NCI-H2081 (cell line): ENCODE measurements at regions not wholly inside any gene's neighbourhood (a gene's known extent, or its start where the extent isn't known, plus 50 kb on each side); places are given as distances from the start of the nearest gene placed in this dataset.
"Not testable (repeated sequence)": the region's sequence is repeated elsewhere in the genome, so short reads cannot be mapped to it uniquely, and the experiment has no call there.

ENCODE experiments used
- DNase-seq, 2 experiments: peaks; one replicate each; lab custom pipeline; 2025; lab: John Stamatoyannopoulos, UW

DNA sequence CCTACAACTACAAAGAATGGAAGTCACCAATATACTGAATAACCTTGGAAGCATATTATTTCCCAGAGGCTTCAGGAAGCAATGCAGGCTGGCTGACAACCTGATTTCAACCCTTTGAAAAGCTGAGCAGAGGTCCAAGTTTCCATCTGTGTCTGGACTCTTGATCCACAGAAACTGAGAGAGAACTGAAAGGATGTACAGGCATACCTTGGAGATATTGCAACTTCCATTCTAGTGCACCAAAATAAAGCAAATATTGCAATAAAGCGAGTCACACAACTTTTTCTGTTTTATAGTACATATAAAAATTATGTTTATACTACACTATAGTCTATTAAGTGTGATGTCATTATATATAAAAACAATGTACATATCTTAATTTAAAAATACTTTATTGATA, 85.3 kb downstream of the TYW3 start:
- no peak for DNase-seq

DNA sequence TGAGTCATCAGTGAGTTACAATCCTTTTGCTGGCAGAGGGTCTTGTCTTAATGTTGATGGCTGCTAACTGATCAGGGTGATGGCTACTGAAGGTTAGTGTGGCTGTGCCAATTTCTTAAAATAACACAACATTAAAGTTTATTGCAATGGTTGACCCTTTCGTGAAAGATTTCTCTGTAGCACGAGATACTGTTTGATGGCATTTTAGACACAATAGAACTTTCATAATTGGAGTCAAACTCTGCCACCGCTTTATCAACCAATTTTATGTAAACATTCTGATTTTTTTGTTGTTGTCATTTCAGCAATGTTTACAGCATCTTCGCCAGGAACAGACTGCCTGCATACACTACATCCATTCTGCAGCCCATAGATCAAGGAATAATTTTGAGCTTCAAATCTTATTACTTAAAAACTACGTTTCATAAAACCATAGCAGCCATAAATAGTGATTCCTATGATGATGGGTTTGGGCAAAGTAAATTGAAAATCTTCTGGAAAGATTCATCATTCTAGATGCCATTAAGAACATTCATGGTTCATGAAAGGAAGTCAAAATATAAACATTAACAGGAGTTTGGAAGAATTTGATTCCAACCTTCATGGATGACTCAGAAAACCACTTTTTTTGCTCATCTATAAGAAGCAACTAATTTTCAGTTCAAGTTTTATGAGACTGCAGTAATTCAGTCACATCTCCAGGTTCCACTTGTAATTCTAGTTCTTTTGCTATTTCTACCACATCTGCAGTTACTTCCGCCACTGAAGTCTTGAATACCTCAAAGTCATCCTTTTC, 85.9 kb downstream of the TYW3 start:
- no peak for DNase-seq

DNA sequence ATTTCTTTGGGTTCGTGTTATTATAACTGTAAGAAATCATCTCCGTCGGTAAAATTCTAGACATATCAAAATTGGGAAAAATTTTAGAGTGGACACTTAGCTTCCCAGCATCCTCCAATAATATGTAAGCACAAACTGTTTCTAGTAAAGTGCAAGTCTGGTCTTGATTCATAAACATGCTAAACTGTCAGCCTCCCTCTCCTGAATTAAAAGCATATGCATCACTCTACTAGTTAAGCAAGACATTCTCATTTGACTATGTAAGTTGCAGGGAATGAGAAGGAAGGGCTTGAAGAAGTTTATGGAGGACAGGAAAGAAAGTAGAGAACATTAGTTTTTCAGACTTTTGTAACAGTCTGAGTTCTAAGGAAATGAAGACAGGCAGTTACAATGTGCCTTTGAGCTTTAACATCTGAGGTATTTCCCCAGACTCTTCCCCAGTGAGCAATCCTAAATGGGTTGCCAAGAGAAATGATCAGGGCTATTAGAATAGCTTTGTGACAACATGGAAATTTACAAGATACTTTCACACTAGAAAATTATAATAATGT, 90.0 kb downstream of the TYW3 start:
- DNase-seq = no peak

DNA sequence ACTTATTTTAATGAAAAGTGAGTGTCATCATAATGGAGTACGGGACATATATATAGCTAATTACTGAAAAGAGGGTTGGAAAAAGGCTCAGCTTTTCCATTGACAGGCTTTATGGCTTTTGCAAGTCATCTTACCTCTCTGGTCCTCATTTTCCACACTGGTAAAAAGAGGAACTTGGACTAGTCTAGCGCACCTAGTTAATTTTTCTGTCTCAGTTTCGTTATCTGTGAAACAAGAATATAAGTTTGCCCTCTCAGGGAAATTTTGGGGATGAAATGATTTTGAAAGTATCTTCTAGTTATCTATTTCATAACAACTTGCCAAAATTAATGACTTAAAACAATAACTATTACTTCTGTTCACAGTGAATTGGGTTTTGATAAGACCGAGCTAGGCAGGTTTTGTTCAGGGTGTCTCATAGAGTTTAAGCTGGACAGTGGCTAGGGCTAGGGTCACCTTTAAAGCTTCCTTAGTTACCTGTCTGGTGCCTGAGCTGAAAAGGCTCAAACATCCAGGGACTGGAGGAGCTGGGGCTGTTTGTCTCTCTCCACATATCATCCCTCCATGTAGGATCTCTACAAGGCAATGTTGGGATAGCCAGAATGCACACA, 91.7 kb downstream of the TYW3 start:
- DNase-seq = no peak

DNA sequence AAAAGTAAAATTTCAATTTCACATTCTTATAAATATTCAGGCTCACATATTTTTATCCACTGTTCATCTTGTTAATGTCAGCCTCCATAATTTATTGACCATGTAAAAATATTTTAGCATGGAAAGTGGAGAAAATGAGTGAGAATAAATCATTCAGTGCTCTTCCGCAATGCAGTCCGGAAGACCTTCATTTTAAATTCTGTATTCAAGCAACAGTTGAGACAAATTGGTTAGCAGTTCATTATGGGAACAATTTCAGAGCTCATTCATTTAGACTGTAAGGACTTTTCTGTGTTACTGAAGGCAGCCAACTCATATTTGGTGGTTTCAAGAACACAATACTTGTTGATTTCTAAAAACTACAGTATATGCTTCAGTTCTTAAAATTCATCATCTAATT, 97.8 kb downstream of the TYW3 start:
- DNase-seq = no peak

DNA sequence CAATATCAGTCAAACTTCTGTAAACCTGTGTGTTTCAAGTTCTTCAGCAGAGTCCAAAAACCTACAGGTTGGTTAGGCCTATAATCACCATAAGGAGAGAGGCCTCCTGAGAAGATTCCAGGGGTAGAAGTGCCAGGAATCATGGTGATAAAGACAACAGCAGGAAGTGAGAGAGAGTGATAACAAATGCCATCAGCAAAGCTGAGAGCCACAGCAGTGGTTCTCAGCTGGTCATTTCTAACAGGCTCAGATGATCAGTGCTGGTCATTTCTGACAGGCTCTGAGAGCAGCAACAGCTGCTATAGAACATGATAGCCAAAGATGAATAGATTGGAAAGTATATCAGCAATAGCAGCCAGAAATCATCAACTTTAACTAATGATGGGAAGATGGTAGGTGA, 101.3 kb downstream of the TYW3 start:
- DNase-seq = no peak

DNA sequence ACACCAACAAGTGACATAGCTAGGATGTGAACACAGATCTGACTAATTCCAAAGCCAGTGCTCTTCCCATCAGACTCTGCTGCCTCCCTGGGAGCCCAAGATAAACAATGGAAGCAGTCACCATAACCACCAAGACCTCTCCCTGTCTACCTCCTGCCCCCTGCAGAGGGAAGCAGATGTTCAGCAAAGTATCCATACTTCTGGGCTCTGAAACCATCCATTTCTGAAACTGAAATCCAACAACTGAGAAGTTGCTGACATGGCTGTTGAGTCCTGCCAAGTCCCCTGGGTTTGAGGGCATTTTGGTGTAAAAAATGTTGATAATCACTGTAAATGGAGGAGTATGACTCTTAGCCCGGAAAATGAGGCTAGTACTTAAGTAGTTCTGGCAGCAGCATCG, 102.1 kb downstream of the TYW3 start:
- no peak for DNase-seq

DNA sequence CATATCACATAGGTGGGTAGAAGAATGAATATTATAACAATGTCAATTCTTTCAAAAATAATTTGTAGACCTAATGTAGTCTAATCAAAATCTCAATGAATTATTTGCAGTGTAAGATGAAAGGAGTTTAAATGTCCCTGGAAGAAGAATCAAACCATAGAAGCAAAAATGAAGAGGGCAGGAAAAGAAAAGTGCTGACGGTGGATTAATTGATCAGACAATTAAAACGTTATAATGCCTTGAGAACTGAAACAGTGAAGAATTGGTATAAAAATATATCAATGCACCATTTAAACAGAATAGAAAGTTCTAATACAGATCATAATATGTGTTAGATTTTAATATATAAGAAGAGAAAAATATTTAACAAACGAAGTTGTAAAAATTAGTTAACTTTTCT, 109.8 kb downstream of the TYW3 start:
- no peak for DNase-seq

DNA sequence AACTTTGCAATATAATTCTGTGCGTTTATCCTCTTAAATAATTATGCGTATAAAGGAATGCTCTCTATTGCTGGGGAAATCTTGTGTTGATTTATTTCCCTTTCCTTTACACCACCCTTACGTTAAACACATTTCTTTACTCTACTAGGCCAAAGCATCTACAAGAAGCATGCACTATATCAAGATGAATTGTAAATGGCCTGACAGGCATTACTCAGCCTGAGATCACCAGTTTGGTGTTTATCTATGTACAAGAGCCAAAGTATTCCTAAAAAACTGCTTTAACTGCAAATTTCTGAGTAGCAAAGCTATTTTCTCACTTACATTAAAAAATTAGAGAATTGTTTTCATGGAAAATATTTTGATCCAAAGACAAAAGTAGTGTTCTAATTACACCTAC, 114.8 kb downstream of the TYW3 start:
- no peak for DNase-seq

DNA sequence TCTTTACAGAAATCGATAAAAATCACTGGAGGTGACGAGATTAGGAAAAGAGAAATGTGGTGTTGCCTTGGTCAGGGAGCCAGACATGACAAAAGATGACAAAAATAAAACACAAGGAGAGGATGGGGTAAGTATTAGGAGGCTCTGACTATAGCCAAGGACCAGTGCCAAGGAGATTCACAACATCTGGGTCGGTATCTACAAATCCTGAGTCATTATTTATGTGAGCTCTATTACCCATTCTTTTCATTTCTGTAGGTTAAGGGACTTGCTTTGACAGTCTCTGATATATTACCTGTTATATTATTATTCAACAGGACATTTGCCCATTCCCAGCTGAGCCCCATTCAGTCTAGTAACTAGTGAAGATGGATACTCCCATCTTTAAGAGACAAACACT, 120.8 kb downstream of the TYW3 start:
- no peak for DNase-seq

DNA sequence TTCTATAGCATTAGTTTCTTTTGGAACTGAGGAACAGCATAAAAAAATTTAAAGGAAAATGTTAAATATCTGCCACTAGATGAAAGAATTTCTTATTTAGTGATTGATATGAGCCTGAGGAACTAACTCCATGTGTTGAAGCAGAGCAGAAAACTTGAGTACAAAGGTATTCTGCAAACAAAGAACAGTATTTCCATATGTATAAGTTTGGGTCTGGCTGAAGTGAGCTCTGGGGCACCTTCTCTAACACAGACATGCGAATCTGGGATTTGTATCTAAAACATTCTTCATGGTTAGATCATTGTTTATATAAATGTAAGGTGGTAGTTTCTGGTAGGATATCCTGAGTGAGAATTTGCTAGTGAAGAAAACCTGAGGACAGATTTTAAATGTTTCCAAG, 123.2 kb downstream of the TYW3 start:
- DNase-seq = no peak

DNA sequence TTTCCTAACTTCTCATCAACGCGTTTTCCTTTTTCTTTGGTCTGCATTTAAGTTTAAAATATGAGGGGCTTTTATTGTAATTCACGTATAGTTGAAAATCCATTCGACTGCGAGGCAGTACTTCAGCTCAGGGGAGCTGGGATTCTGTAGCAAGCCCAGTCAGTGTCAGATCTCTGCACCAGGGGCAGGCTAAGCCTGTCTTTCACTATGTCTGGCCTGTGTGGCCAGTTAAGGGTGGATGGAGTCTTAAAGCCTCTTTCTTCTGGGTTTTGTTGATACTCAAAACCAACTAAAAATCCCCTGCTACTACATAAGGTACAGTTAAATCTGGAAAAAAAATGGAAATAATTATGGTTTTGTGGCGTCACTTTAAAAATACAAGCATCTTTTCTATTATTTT, 124.7 kb downstream of the TYW3 start:
- no peak for DNase-seq

DNA sequence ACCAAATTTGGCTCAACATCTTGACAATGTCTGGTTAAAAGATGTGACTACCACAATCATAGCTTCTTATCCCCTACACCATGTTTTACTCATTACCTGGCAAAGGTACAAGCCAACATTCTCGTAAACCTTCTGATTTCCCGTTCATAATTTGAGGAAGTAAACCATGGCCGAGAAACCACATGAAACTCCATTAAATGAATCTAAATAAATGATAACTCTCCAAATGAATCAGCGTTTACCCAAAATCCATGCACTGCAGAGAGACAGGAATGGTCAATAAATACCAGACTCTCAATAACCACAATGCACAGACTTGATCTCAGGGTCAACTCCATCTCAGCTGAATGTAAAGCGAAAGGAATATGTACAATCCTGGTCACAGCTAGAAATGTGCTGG, 125.2 kb downstream of the TYW3 start:
- no peak for DNase-seq

DNA sequence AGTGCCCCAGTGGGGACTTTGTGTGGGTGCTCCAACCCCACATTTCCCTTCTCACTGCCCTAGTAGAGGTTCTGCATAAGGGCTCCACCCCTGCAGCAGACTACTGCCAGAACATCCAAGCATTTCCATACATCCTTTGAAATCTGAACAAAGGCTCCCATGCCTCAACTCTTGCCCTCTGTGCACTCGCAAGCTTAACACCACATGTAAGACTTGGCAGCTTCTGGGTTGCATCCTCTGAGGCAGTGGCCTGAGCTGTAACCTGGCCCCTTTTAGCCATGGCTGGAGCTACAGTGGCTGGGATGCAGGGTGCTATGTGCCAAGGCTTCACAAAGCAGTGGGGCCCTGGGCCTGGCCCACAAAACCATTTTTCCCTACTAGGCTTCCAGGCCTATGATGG, 128.9 kb downstream of the TYW3 start:
- no peak for DNase-seq

DNA sequence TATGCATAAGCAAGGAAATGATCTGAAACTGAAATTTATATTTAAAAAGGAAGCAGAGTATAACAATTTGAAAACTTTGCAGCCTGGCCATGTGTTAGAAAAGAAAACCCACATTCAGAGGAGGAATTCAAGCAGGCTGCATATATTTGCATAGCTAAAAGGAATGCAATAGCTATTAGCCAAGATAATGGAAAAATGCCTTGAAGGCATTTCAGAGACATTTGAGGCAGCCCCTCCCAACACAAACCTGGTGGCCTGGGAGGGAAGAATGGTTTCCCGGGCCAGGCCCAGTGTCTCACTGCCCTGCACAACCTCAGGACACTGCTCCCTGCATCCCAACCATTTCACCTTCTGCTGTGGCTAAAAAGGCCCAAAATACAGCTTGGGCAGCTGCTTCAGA, 136.8 kb downstream of the TYW3 start:
- DNase-seq = no peak

DNA sequence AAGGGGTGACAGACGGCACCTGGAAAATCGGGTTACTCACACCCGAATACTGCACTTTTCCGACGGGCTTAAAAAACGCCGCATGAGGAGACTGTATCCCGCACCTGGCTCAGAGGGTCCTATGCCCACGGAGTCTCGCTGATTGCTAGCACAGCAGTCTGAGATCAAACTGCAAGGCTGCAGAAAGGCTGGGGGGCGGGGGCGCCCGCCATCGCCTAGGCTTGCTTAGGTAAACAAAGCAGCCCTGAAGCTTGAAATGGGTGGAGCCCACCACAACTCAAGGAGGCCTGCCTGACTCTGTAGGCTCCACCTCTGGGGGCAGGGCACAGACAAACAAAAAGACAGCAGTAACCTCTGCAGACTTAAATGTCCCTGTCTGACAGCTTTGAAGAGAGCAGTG, 144.4 kb downstream of the TYW3 start:
- not testable (repeated sequence) for DNase-seq

DNA sequence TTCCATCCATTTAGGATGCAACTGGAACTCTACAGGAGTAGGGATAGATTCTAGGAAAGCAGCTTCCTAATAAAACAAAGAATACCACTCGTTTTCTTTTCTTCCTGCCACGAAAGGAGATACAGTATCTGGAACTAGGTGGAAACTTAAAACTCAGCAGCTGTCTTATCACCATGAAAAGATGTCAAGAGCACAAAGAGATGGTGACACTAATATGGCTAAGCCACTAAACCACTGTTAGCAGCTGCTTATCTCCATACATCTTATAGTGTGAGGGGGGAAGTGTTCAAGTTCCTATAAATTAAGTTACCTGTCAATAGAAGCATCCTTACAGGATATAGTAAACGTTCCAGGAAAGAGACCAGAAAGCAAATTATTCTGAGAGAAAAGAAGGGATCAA, 162.5 kb downstream of the TYW3 start:
- DNase-seq = no peak

DNA sequence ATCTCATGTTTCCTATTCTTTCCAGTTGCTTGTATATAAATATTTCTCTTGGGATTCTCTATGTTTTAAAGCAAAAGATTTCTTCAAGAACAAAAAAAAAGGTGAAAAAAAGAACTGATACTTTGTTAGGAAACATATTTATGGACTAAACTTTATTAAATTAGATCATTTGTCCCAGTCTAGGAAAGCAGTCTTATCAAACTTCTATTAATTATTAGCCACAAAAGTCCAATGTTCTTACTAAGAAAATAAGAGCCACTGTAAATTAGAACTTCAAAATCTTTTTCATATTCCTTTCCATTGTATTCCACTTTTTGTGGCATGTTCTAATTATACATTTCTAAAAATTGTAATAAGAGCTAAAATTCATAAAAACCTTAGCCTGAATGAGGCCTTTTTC, 175.2 kb downstream of the TYW3 start:
- no peak for DNase-seq

DNA sequence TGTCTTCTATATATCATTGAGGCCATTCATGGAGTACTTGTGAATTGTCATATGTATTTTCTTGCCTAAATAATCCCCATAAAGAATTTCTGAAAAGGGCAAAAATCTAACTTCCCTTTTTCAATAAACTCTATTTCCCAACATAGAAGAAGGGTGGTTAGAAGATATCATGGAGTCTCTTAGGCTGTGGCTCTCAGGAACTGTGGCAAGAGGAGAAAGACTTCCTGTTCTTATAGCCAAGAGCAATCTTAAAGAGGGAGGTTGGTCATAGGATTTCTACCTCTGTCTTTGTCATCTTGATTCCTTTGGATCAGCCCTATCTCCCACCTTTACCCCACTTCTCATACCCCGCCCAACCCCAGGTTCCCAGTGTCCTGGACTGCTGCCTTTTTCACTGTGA, 175.8 kb downstream of the TYW3 start:
- DNase-seq = no peak

DNA sequence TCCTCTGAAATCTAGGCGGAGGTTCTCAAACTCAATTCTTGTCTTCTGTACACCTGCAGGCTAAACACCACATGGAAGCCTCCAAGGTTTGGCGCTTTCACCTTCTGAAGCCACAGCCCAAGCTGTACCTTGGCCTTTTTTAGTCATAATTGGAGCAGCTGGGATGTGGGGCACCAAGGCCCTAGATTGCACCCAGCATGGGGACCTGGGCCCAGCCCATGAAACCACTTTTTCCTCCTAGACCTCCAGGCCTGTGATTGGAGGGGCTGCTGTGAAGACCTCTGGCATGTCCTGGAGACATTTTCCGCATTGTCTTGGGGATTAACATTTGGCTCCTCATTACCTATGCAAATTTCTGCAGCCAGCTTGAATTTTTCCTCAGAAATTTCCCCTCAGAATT, 181.0 kb downstream of the TYW3 start:
- DNase-seq = no peak

DNA sequence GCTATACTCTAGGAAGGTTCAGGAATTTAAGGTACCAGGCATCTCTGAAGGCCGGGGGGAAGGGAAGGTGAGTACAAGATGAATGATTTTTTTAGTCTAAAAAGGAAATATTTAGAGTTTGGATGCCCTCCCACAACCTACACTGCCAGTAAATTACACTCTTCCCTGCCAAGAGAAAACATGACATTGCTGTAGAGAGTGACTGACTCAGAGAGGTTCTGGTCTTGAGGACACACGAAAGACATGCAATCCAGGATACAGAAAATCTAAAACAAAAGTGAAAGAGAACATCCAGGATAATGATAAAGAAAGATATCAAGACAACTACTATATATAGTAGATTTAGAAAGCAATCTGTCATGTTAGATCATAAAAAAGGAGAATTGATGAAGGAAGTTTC, 200.5 kb downstream of the TYW3 start:
- no peak for DNase-seq

DNA sequence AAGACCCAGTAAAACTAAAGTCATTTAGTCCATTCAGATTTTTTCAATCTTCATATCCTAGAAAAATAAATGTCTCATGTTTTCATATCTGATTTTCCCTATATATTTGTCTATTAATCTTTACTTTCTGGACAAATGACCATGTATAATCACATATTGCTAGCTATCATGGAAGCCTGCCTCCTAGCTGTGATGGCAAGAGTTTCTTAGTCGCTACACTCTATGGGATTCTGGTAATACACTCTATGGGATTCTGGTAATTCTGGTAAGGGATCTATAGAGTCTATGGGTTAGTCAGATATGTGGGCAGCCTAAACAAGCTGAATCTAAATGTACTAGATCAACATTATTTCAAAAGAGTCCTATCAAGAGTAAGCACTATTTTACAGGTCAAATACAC, 198.7 kb upstream of the LHX8 start:
- no peak for DNase-seq

DNA sequence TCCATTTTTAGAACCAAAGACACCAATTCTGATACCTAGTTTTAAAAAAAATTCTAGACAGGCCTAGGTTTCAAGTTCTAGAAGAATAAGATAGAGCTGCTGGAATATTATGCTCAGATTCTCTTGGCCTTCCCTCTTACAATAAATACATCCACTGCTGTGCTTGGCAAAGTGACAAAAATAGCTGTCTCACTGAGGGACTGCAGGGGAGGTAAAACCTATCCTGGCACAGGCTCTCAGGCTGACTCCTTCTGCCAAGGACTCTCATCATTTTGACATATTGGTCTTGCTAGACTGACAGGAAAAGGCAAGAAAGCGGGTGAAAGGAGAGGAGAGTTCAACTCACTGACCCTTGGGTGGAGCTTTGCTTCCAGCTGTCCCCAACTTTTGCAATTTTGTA, 197.0 kb upstream of the LHX8 start:
- DNase-seq = peak; percentile 82 to 93

DNA sequence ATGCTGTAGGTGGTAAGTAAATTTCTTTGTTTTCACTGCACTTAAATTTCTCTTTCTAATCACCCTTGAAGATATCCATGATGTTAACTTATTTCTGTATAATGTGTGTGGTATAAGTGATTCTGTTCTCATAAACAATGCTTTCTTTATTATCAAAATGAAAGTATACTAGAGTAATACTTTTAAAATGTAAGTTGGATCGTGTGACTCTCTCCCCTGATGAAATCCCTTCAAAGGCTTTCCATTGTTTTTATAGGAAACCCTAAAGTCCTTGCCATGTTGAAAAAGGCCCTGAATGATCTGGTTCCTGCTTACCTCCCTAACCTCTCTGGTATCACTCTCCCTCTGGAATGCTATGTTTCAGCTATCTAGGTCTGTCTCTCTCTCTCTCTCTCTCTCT, 191.1 kb upstream of the LHX8 start:
- no peak for DNase-seq
